PC-3 (cell line): ENCODE measurements at regions not wholly inside any gene's neighbourhood (a gene's known extent, or its start where the extent isn't known, plus 50 kb on each side); places are given as distances from the start of the nearest gene placed in this dataset.

Experiments
- ATAC-seq: fragments of 200-7000 bp; cut with Tn5 transposase; 2 replicates; pipeline ENCODE4 v1.9.1; 2020; ENCODE audit warnings: mild to moderate bottlenecking, moderate library complexity
- BruUV-seq: library from RNA; stranded (reverse); fragments of 400-500 nt; replicated peaks from 2 replicates; lab custom pipeline; 2021; lab: Mats Ljungman, UMichigan
- CTCF ChIA-PET: fragments of 300-600 bp; sonication (Branson Sonifier 250); formaldehyde crosslinking; loops from one replicate; lab custom pipeline; 2022; ENCODE audit warnings: antibody characterized with exemption; lab: Charles Lee
- POLR2A ChIA-PET: fragments of 300-600 bp; sonication (Branson Sonifier 250); formaldehyde crosslinking; loops from one replicate; lab custom pipeline; 2022; ENCODE audit warnings: antibody characterized with exemption; ENCODE audit not compliant: unreplicated experiment; lab: Charles Lee
- DNase-seq: peaks from one replicate; pipeline ENCODE4 v3.0.0-alpha.2; 2015
- H2AFZ ChIP-seq: fragments of 300-600 bp; sonication (generic); 2 replicates; pipeline ENCODE4 v1.6.0; 2016; ENCODE audit warnings: antibody characterized with exemption, low read length
- H3F3A ChIP-seq: fragments of 300-600 bp; sonication (generic); one replicate; pipeline ENCODE4 v1.6.0; 2017; ENCODE audit warnings: antibody characterized with exemption, low read length, control low read depth, mild to moderate bottlenecking; ENCODE audit not compliant: unreplicated experiment
- H3K27ac ChIP-seq: fragments of 300-600 bp; sonication (generic); 2 replicates; pipeline ENCODE4 v1.5.1; 2016; ENCODE audit warnings: mild to moderate bottlenecking, low read length
- H3K27me3 ChIP-seq: fragments of 300-600 bp; sonication (generic); 2 replicates; pipeline ENCODE4 v1.6.1; 2016; ENCODE audit warnings: low read length, mixed read lengths
- H3K36me3 ChIP-seq: fragments of 300-600 bp; sonication (generic); 2 replicates; pipeline ENCODE4 v1.6.1; 2016; ENCODE audit warnings: low read depth, mixed run types, low read length, mixed read lengths
- H3K4me1 ChIP-seq: fragments of 300-600 bp; sonication (generic); 2 replicates; pipeline ENCODE4 v1.5.1; 2016; ENCODE audit warnings: low read length; ENCODE audit not compliant: insufficient read depth
- H3K4me2 ChIP-seq: fragments of 300-600 bp; sonication (generic); 2 replicates; pipeline ENCODE4 v1.6.0; 2016; ENCODE audit warnings: low read length
- H3K4me3 ChIP-seq: fragments of 300-600 bp; sonication (generic); 2 replicates; pipeline ENCODE4 v1.5.1; 2016; ENCODE audit warnings: mild to moderate bottlenecking, low read length, mixed read lengths
- H3K79me2 ChIP-seq: fragments of 300-600 bp; sonication (generic); 2 replicates; pipeline ENCODE4 v1.6.1; 2017; ENCODE audit warnings: low read length, mixed read lengths
- H3K9ac ChIP-seq: fragments of 300-600 bp; sonication (generic); 2 replicates; pipeline ENCODE4 v1.6.0; 2016; ENCODE audit warnings: mild to moderate bottlenecking, low read length
- H3K9me2 ChIP-seq: fragments of 300-600 bp; sonication (generic); replicated peaks from 2 replicates; pipeline ENCODE4 v1.6.1; 2016; ENCODE audit warnings: mixed run types, low read length, mixed read lengths
- H3K9me3 ChIP-seq: fragments of 300-600 bp; sonication (generic); 2 replicates; pipeline ENCODE4 v1.6.1; 2016; ENCODE audit warnings: low read length, mixed read lengths
- H4K20me1 ChIP-seq: fragments of 300-600 bp; sonication (generic); 2 replicates; pipeline ENCODE4 v1.6.1; 2016; ENCODE audit warnings: low read length, mixed read lengths
- CTCF ChIP-seq: fragments of 300-600 bp; sonication (generic); conservative IDR thresholded peaks from 2 replicates; pipeline ENCODE4 v1.5.1; 2017; ENCODE audit warnings: antibody characterized with exemption, low read depth, mild to moderate bottlenecking, low read length
- EZH2 ChIP-seq: fragments of 300-600 bp; sonication (generic); IDR thresholded peaks from one replicate; pipeline ENCODE4 v1.6.1; 2017; ENCODE audit warnings: antibody characterized with exemption, mild to moderate bottlenecking, low read length; ENCODE audit not compliant: unreplicated experiment
- EZH2phosphoT487 ChIP-seq: fragments of 300-600 bp; sonication (generic); IDR thresholded peaks from 2 replicates; pipeline ENCODE4 v1.6.1; 2018; ENCODE audit warnings: mild to moderate bottlenecking, antibody characterized with exemption, low read length, borderline replicate concordance
- intact Hi-C: fragments of 100-400 bp; cut with micrococcal nuclease; formaldehyde crosslinking; loops from 2 replicates; pipeline ENCODE4 v1.9.0; 2023

GRCh38 chr14:52131640-52132320, 62.9 kb upstream of the NID2 start:
- Histone ChIP-seq H3K4me2 (peak overlapping the region; percentile 48), H2AFZ (peak overlapping the region; percentile 50), H4K20me1 (no peaks in the 10 kb centered on the region), H3K9ac (no peak overlapping the region), H3K79me2 (no peaks in the 10 kb centered on the region), H3K4me3 (no peak overlapping the region), H3K9me2 (no peaks in the 10 kb centered on the region), H3K4me1 (peaks cover 6% of the 10 kb centered on the region; the same call in 1 of the 2 replicates), H3K36me3 (no peaks in the 10 kb centered on the region), H3K27ac (no peak overlapping the region), H3F3A (no peaks in the 10 kb centered on the region), H3K9me3 (no peaks in the 10 kb centered on the region), H3K27me3 (no peaks in the 10 kb centered on the region)
- POLR2A ChIA-PET = interaction anchor here (0.6 kb wide), 1 partner anchor 15 kb away, joined by 3 read pairs; no protein-coding TSS in a partner anchor
- intact Hi-C loops = loop anchor here (1.0 to 5.0 kb wide), 6 partner anchors 50 to 351 kb away; no protein-coding TSS in a partner anchor
- ATAC-seq (peak; percentile 98), DNase-seq (peak; percentile 95)
- no TSS peak for BruUV-seq
- CTCF ChIA-PET = interaction anchor here (0.5 kb wide), 1 partner anchor 119 kb away, joined by 3 read pairs; no protein-coding TSS in a partner anchor
- TF ChIP-seq EZH2phosphoT487 (no peak), CTCF (peak; percentile 92), EZH2 (no peak)

- POLR2A ChIA-PET = no interaction called here
- Histone ChIP-seq H3K27ac (no peak overlapping the region), H3K4me2 (no peak overlapping the region), H4K20me1 (no peaks in the 10 kb centered on the region), H3K9me3 (no peaks in the 10 kb centered on the region), H2AFZ (no peak overlapping the region), H3K36me3 (no peaks in the 10 kb centered on the region), H3K9ac (no peak overlapping the region), H3K79me2 (no peaks in the 10 kb centered on the region), H3F3A (no peaks in the 10 kb centered on the region), H3K9me2 (no peaks in the 10 kb centered on the region), H3K4me1 (peaks cover 15% of the 10 kb centered on the region), H3K27me3 (no peaks in the 10 kb centered on the region), H3K4me3 (no peak overlapping the region)
- DNase-seq (no peak), ATAC-seq (no peak)
- TF ChIP-seq EZH2phosphoT487 (no peak), EZH2 (no peak), CTCF (no peak)
- intact Hi-C loops = loop anchor here (5.0 kb wide), 1 partner anchor 117 kb away; no protein-coding TSS in a partner anchor
- BruUV-seq = no TSS peak
- CTCF ChIA-PET = no interaction called here
Observed at GRCh38 chr14:52129721-52130120, 60.9 kb upstream of the NID2 start.

GRCh38 chr14:52125885-52126284, 57.0 kb upstream of the NID2 start:
- ChIA-PET POLR2A (no interaction called here), CTCF (no interaction called here)
- H3K9me3 ChIP-seq = no peaks in the 10 kb centered on the region
- DNase-seq (no peak), ATAC-seq (no peak)
- intact Hi-C loops = no loop called here
- peak overlapping the region; percentile 46 for H3K27ac ChIP-seq
- no peaks in the 10 kb centered on the region for H3K27me3 ChIP-seq
- TF ChIP-seq CTCF (no peak), EZH2phosphoT487 (no peak), EZH2 (no peak)
- H4K20me1 ChIP-seq = no peaks in the 10 kb centered on the region
- no peaks in the 10 kb centered on the region for H3K36me3 ChIP-seq
- no peak overlapping the region for H2AFZ ChIP-seq
- no TSS peak for BruUV-seq
- H3K4me2 ChIP-seq = no peak overlapping the region
- H3F3A ChIP-seq = no peaks in the 10 kb centered on the region
- H3K9me2 ChIP-seq = no peaks in the 10 kb centered on the region
- no peaks in the 10 kb centered on the region for H3K79me2 ChIP-seq
- no peak overlapping the region for H3K9ac ChIP-seq
- peaks cover 12% of the 10 kb centered on the region for H3K4me1 ChIP-seq
- H3K4me3 ChIP-seq = no peak overlapping the region
